Body of pancreas (tissue), 4 donors: ENCODE measurements at regions not wholly inside any gene's neighbourhood (a gene's known extent, or its start where the extent isn't known, plus 50 kb on each side); places are given as distances from the start of the nearest gene placed in this dataset.

ENCODE experiments used
- CTCF ChIP-seq, 7 experiments: fragments of 450-650 bp in 4 of 7; fragments of 200-600 bp in 3 of 7; sonication (generic) in 3 of 7; IDR thresholded peaks; one replicate each; pipeline ENCODE4 v1.5.1; 2016 to 2019; ENCODE audit warnings: antibody characterized with exemption in 7 of 7
- POLR2A ChIP-seq, 3 donors: fragments of 450-650 bp; IDR thresholded peaks; one replicate each; pipeline ENCODE4 v1.6.1; 2016; ENCODE audit warnings: antibody characterized with exemption in 3 of 3, mild to moderate bottlenecking in 2 of 3

GRCh38 chr17:5911919-5912318 is 158.3 kb upstream of the WSCD1 start:
- TF ChIP-seq CTCF (IDR thresholded peaks at IDR 0.05): no peak
- no peak for TF ChIP-seq POLR2A (IDR thresholded peaks at IDR 0.05)
